Tibial nerve (tissue), 3 donors: ENCODE measurements at regions not wholly inside any gene's neighbourhood (a gene's known extent, or its start where the extent isn't known, plus 50 kb on each side); places are given as distances from the start of the nearest gene placed in this dataset.

ENCODE experiments used
- POLR2A ChIP-seq, 2 donors: fragments of 450-650 bp; IDR thresholded peaks; one replicate each; pipeline ENCODE4 v1.6.1; 2017; ENCODE audit warnings: antibody characterized with exemption in 2 of 2, mild to moderate bottlenecking in 2 of 2, moderate library complexity in 2 of 2
- TF ChIP-seq, protein P1 (sequence below), 5 experiments: fragments of 200-600 bp in 3 of 5; fragments of 450-650 bp in 2 of 5; sonication (generic) in 3 of 5; IDR thresholded peaks; one replicate each; pipeline ENCODE4 v1.5.1; 2016 to 2019; ENCODE audit warnings: antibody characterized with exemption in 5 of 5, mild to moderate bottlenecking in 3 of 5, moderate library complexity in 2 of 5

DNA sequence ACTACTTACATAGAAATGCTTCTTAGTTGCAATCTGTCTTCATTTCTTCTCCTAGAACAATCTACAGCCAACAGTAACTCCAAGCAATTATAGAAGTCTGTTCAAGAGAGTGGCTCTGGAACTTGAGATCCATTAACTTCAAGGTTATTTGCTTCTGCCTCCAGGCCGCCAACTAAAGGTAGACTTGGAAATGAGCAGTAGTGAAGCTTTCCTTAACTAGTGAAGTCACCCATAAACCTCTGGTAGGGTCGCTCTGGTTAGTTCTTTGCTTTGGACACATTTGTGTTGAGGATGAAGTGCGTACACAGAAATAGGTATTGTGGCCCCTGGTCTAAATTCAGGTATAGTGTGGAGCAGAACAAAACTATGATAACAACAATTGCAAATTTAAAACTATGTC is 809.9 kb upstream of the RGS18 start:
- TF ChIP-seq, protein P1, sequence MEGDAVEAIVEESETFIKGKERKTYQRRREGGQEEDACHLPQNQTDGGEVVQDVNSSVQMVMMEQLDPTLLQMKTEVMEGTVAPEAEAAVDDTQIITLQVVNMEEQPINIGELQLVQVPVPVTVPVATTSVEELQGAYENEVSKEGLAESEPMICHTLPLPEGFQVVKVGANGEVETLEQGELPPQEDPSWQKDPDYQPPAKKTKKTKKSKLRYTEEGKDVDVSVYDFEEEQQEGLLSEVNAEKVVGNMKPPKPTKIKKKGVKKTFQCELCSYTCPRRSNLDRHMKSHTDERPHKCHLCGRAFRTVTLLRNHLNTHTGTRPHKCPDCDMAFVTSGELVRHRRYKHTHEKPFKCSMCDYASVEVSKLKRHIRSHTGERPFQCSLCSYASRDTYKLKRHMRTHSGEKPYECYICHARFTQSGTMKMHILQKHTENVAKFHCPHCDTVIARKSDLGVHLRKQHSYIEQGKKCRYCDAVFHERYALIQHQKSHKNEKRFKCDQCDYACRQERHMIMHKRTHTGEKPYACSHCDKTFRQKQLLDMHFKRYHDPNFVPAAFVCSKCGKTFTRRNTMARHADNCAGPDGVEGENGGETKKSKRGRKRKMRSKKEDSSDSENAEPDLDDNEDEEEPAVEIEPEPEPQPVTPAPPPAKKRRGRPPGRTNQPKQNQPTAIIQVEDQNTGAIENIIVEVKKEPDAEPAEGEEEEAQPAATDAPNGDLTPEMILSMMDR (IDR thresholded peaks at IDR 0.05) = no peak
- no peak for TF ChIP-seq POLR2A (IDR thresholded peaks at IDR 0.05)
